Activated CD8-positive, alpha-beta T cell treated with anti-CD3 and anti-CD28 coated beads for 36 hours (primary cell): ENCODE measurements at regions not wholly inside any gene's neighbourhood (a gene's known extent, or its start where the extent isn't known, plus 50 kb on each side); places are given as distances from the start of the nearest gene placed in this dataset.

Experiments used
- ATAC-seq: fragments of 200-7000 bp; cut with Tn5 transposase; one replicate; pipeline ENCODE4 v1.10.0; 2021; ENCODE audit warnings: mild to moderate bottlenecking, moderate library complexity
- CTCF ChIA-PET: fragments of 350-600 bp; sonication (Branson Sonifier 250); formaldehyde crosslinking; loops from one replicate; lab custom pipeline; 2021; ENCODE audit warnings: antibody characterized with exemption; lab: Charles Lee
- POLR2A ChIA-PET: fragments of 350-600 bp; sonication (Branson Sonifier 250); formaldehyde crosslinking; loops from one replicate; lab custom pipeline; 2021; ENCODE audit warnings: antibody characterized with exemption; lab: Charles Lee
- DNase-seq: peaks from one replicate; pipeline ENCODE4 v3.0.0-alpha.2; 2020
- H3K27ac Mint-ChIP-seq: one replicate; pipeline ENCODE4 v1.8.0; 2021; ENCODE audit warnings: mild to moderate bottlenecking, mixed read lengths
- H3K27me3 Mint-ChIP-seq: one replicate; pipeline ENCODE4 v1.8.0; 2021; ENCODE audit warnings: mixed read lengths
- H3K36me3 Mint-ChIP-seq: one replicate; pipeline ENCODE4 v1.8.0; 2021; ENCODE audit warnings: low read depth, mixed read lengths
- H3K4me1 Mint-ChIP-seq: one replicate; pipeline ENCODE4 v1.8.0; 2021; ENCODE audit warnings: low read depth, mixed read lengths
- H3K4me3 Mint-ChIP-seq: one replicate; pipeline ENCODE4 v1.8.0; 2021; ENCODE audit warnings: mild to moderate bottlenecking, moderate library complexity, mixed read lengths
- H3K9me3 Mint-ChIP-seq: one replicate; pipeline ENCODE4 v1.8.0; 2021; ENCODE audit warnings: mixed read lengths
- intact Hi-C: fragments of 100-400 bp; cut with micrococcal nuclease; formaldehyde crosslinking; loops from one replicate; pipeline ENCODE4 v1.10.0; 2022
- TF ChIP-seq, protein P1 (sequence below): fragments of 200-600 bp; IDR thresholded peaks from one replicate; pipeline ENCODE4 v1.8.0; 2022; ENCODE audit warnings: antibody characterized with exemption, mild to moderate bottlenecking

GRCh38 chr18:72102412-72102811, 441.7 kb downstream of the CBLN2 start:
- no peaks in the 10 kb centered on the region for H3K36me3 Mint-ChIP-seq
- CTCF ChIA-PET = no interaction called here
- H3K4me3 Mint-ChIP-seq = no peak overlapping the region
- intact Hi-C loops = no loop called here
- DNase-seq = no peak
- H3K27ac Mint-ChIP-seq = no peak overlapping the region
- POLR2A ChIA-PET = no interaction called here
- no peaks in the 10 kb centered on the region for H3K27me3 Mint-ChIP-seq
- TF ChIP-seq, protein P1, sequence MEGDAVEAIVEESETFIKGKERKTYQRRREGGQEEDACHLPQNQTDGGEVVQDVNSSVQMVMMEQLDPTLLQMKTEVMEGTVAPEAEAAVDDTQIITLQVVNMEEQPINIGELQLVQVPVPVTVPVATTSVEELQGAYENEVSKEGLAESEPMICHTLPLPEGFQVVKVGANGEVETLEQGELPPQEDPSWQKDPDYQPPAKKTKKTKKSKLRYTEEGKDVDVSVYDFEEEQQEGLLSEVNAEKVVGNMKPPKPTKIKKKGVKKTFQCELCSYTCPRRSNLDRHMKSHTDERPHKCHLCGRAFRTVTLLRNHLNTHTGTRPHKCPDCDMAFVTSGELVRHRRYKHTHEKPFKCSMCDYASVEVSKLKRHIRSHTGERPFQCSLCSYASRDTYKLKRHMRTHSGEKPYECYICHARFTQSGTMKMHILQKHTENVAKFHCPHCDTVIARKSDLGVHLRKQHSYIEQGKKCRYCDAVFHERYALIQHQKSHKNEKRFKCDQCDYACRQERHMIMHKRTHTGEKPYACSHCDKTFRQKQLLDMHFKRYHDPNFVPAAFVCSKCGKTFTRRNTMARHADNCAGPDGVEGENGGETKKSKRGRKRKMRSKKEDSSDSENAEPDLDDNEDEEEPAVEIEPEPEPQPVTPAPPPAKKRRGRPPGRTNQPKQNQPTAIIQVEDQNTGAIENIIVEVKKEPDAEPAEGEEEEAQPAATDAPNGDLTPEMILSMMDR = no peak
- no peak for ATAC-seq
- no peaks in the 10 kb centered on the region for H3K9me3 Mint-ChIP-seq
- H3K4me1 Mint-ChIP-seq = no peaks in the 10 kb centered on the region

- TF ChIP-seq, protein P1 = no peak
- no peak overlapping the region for H3K4me3 Mint-ChIP-seq
- H3K9me3 Mint-ChIP-seq = no peaks in the 10 kb centered on the region
- intact Hi-C loops = no loop called here
- ATAC-seq = no peak
- H3K27me3 Mint-ChIP-seq = no peaks in the 10 kb centered on the region
- no peak overlapping the region for H3K27ac Mint-ChIP-seq
- DNase-seq = no peak
- H3K4me1 Mint-ChIP-seq = no peaks in the 10 kb centered on the region
- ChIA-PET CTCF (no interaction called here), POLR2A (no interaction called here)
- H3K36me3 Mint-ChIP-seq = no peaks in the 10 kb centered on the region
Observed at GRCh38 chr18:72100465-72101004, 443.6 kb downstream of the CBLN2 start.

DNA sequence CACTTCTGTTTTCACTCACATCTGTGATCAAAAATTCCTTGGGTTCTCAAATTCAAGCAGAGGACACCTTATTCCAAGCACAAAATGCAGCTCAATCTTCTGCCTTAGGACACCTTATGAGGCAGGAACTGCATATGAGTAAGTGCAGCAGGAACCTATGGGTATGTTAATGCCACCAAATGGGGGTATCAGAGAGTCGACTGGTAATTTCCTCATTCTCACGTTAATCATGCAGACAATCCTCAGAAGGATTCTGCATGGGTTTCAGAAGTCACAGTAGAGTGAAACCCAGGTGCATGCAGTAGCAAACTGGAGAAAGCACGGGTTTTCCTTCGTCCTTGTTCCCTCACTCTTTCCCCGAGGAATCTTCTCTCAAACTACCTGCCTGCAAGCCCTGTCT, 452.8 kb downstream of the CBLN2 start:
- H3K9me3 Mint-ChIP-seq = no peaks in the 10 kb centered on the region
- TF ChIP-seq, protein P1 = no peak
- ChIA-PET POLR2A (no interaction called here), CTCF (no interaction called here)
- no peak for DNase-seq
- no peaks in the 10 kb centered on the region for H3K27me3 Mint-ChIP-seq
- no peak overlapping the region for H3K27ac Mint-ChIP-seq
- H3K36me3 Mint-ChIP-seq = no peaks in the 10 kb centered on the region
- no peaks in the 10 kb centered on the region for H3K4me1 Mint-ChIP-seq
- no peak overlapping the region for H3K4me3 Mint-ChIP-seq
- no peak for ATAC-seq
- intact Hi-C loops = no loop called here

- TF ChIP-seq, protein P1 = no peak
- ChIA-PET POLR2A (interaction anchor here (0.6 kb wide), 1 partner anchor 1189 kb away, joined by 3 read pairs; no protein-coding TSS in a partner anchor), CTCF (no interaction called here)
- intact Hi-C loops = no loop called here
- H3K9me3 Mint-ChIP-seq = no peaks in the 10 kb centered on the region
- ATAC-seq (no peak), DNase-seq (no peak)
- H3K4me1 Mint-ChIP-seq = no peaks in the 10 kb centered on the region
- H3K27me3 Mint-ChIP-seq = no peaks in the 10 kb centered on the region
- no peak overlapping the region for H3K27ac Mint-ChIP-seq
- H3K36me3 Mint-ChIP-seq = no peaks in the 10 kb centered on the region
- H3K4me3 Mint-ChIP-seq = no peak overlapping the region
Observed at GRCh38 chr18:72089432-72089831, 454.7 kb downstream of the CBLN2 start.

DNA sequence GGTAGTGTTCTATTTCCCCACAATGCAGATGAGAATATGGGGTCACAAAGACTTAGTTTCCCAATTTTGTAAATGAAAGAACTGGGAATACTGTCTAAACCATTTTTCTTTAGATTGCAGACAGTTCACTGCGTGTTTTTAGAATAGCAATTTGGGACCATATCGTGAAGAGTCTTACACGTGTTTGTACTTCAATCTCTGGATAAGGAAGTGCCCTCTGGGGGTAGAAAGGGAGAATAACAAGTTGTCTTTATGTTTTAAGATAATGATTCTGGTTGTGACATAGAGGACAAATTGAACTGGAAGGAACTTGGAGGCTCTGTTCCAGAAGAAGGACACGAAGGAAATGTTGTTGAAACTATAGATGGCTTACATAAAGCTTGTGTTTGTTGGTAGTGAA, 457.7 kb downstream of the CBLN2 start:
- TF ChIP-seq, protein P1 = peak; percentile 63
- no peaks in the 10 kb centered on the region for H3K4me1 Mint-ChIP-seq
- ChIA-PET POLR2A (no interaction called here), CTCF (no interaction called here)
- intact Hi-C loops = no loop called here
- no peaks in the 10 kb centered on the region for H3K27me3 Mint-ChIP-seq
- DNase-seq = no peak
- H3K4me3 Mint-ChIP-seq = no peak overlapping the region
- H3K9me3 Mint-ChIP-seq = no peaks in the 10 kb centered on the region
- H3K36me3 Mint-ChIP-seq = no peaks in the 10 kb centered on the region
- H3K27ac Mint-ChIP-seq = no peak overlapping the region
- ATAC-seq = no peak
